WI38 (cell line): ENCODE measurements at regions not wholly inside any gene's neighbourhood (a gene's known extent, or its start where the extent isn't known, plus 50 kb on each side); places are given as distances from the start of the nearest gene placed in this dataset.
"Not testable (repeated sequence)": the region's sequence is repeated elsewhere in the genome, so short reads cannot be mapped to it uniquely, and the experiment has no call there.

Experiments
- H3K4me3 ChIP-seq: 2 replicates; pipeline ENCODE4 v1.5.1; 2011; ENCODE audit warnings: low read depth, mild to moderate bottlenecking, control low read depth, low read length
- CTCF ChIP-seq: IDR thresholded peaks from 2 replicates; pipeline ENCODE4 v1.5.1; 2012; ENCODE audit warnings: low read depth, mild to moderate bottlenecking, control low read depth, low read length

- H3K4me3 ChIP-seq: no peak overlapping the region
- no peak for TF ChIP-seq CTCF
Measured at GRCh38 chr1:93765099-93765498, 83.5 kb upstream of the BCAR3 start.

- no peak for TF ChIP-seq CTCF
- no peak overlapping the region for H3K4me3 ChIP-seq
Measured at GRCh38 chr1:93764366-93764750, 82.7 kb upstream of the BCAR3 start.

- no peak for TF ChIP-seq CTCF
- H3K4me3 ChIP-seq: no peak overlapping the region
Measured at GRCh38 chr1:93763704-93764365, 82.2 kb upstream of the BCAR3 start.

GRCh38 chr1:93758842-93759515 is 77.3 kb upstream of the BCAR3 start:
- H3K4me3 ChIP-seq: no peak overlapping the region
- TF ChIP-seq CTCF: 0 out of 2 replicates have a peak, but pooled peaks have one; percentile 11

GRCh38 chr1:93757256-93758036 is 75.8 kb upstream of the BCAR3 start:
- no peak for TF ChIP-seq CTCF
- no peak overlapping the region for H3K4me3 ChIP-seq

- no peak for TF ChIP-seq CTCF
Measured at GRCh38 chr1:93756657-93757056, 75.0 kb upstream of the BCAR3 start.

GRCh38 chr1:93755251-93755715 is 73.6 kb upstream of the BCAR3 start:
- H3K4me3 ChIP-seq: not testable (repeated sequence)

More at GRCh38 chr1:93756657-93757056, 75.0 kb upstream of the BCAR3 start:
- H3K4me3 ChIP-seq: no peak overlapping the region
